HPDE6-E6E7 (cell line): ENCODE measurements at regions not wholly inside any gene's neighbourhood (a gene's known extent, or its start where the extent isn't known, plus 50 kb on each side); places are given as distances from the start of the nearest gene placed in this dataset.
"Not testable (repeated sequence)": the region's sequence is repeated elsewhere in the genome, so short reads cannot be mapped to it uniquely, and the experiment has no call there.

Experiments used
- DNase-seq: peaks from one replicate; pipeline ENCODE4 v3.0.0; 2011; ENCODE audit warnings: missing footprints; ENCODE audit errors: extremely low spot score

DNA sequence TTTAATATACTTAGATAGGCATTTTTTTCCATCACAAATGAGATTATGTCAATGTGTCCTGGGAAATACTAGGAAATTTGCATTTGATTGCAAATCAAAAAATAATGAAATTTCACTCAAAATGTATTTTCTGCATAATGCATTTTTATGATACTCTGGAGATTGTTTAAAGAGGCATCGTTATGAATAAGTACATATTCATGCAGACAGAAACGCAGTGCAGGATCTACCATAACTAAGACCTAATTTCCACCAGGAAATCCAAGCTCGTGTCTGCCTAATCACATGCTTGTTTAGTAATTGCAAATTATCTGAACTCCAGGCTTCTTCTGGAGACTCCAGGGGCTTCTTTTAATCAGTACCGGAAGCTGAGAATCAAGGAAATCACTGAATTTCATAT, 163.5 kb upstream of the MXRA5 start:
- DNase-seq: no peak

DNA sequence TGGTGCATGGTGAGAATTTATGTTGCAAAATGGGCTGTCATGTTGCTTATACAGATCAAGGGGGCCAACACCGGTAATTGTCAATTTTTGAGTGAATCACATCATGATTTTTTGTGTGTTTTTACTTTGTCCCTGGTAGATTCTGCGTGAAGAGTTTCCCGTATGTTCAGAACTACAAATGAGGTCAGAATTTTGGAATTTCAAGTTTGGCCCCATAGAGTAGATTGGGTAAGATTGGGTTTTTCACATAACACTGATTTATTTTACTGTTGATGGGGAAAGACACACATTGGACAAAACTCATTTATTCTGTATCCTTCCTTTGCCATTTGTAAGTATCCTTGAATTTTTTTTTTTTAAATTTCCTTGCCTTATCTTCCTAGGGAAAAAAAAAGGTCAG, 158.5 kb upstream of the MXRA5 start:
- DNase-seq: no peak

DNA sequence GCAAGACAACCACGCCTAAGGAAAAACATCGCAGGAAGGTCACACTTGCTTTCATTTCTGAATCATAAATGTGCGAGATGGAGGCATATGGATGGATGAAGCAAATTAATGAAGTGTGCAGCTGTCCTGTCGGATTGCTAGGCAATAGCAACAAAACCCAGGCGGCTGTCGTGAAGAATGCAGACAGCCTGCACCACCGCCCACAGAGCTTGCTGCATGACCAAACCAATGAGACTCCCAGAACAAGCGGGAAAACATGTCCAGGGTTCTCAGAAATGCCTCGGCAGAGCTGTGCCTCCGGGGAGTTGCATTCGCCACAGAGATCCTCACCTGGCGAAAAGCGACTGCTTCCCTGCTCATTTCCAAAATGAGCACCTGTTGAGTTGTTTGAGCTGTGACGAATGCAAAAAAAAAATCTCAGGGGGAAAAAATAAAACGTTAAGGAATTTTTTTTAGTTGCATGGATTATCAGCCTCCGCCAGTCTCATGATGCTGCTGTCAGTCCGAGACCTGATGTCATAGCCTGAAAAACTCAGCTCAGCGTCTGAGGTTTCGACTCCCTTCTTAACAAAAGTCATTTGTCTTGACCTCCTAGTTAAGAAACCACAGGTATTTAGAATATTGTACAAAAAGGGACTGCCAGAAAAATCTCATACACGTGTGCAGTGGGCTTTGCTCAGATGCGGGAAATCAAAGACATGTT, 155.5 kb upstream of the MXRA5 start:
- no peak for DNase-seq

DNA sequence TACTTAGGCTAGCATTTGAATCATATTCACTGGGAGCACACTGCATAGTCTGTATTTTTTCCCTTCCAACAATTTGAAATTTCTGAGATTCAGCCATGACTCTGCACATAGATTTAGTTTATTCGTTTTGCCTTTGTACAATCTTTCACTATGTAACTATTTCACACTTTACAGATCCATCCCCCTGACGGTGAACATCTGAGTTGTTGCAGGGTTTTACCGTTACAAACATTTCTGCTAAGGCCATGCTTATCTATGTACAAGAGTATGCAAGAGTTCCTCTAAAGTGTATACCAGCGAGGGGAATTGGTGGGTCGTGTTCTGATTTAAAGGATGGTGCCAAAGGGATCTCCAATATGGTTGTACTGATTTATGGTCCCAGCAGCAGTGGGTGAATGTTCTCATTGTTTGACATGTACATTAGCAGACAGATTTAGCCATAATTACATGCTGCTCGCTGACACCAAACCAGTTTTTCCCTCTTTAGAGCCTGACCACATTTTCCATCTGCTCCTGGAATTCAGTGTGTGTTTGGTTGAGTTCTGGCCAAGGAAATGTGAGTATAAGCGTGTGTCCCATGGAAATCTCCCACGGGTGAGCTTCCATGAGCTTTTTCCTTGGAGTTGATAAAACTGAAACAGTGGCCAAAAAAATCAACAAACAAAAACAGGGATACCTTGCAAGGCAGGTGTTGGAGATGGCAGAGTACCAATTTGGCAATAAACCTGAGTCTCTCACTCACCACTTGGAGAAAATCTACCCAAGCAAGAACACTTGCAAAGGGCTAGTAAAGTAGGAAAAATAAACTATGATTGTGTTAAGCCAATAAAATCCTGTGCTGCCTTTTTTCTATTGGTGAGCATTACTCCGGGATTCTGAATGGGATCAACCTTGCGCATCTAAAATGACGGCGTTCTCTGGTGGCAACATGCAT, 149.7 kb upstream of the MXRA5 start:
- not testable (repeated sequence) for DNase-seq

DNA sequence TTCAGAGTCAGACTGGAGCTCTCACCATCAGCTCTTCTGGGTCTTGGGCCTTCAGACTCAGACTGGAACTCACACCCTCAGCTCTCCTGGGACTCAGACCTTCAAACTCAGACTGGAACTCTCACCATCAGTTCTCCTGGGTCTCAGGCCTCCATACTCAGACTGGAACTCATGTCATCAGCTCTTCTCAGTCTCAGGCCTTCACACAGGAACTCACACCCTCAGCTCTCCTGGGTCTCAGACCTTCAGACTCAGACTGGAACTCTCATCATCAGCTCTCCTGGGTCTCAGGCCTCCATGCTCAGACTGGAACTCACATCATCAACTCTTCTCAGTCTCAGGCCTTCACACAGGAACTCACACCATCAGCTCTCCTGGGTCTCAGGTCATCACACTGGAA, 147.2 kb upstream of the MXRA5 start:
- no peak for DNase-seq

DNA sequence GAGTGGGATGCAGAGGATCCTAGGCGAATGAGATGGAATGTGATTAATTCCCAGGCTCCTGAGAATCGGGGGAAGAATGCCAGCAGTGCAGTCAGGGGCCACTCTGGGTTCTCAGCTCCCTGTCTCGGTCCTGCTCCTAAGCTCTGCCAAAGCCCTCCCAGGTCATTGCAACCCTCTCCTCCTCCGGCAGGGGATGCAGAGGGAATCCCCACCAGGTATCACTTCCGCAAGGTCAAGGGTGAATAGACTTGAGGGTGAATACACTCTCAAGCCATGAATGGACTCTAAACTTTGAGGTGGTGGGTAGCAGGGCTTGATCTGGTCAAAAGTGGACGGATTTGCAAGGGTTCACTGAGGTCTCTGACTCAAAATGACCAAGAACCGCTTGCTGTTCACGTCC, 139.3 kb upstream of the MXRA5 start:
- no peak for DNase-seq

DNA sequence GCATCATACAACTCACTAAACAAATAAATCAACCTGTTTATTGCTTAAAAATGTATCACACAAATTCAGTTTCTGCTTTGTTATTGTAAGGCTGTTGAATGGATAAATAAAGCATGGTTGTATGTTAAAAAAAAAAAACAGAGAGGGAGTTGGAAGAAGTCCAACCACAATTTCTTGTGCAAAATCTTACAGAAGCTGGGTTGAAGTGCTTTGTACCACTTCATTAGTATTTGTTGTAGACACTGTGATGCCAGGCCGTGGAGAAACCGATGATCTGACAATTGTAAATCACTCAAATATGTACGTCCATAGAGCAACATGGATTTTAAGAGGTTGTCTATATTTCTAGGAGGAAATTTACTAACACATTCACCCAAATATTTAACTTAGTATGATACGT, 132.6 kb upstream of the MXRA5 start:
- no peak for DNase-seq

DNA sequence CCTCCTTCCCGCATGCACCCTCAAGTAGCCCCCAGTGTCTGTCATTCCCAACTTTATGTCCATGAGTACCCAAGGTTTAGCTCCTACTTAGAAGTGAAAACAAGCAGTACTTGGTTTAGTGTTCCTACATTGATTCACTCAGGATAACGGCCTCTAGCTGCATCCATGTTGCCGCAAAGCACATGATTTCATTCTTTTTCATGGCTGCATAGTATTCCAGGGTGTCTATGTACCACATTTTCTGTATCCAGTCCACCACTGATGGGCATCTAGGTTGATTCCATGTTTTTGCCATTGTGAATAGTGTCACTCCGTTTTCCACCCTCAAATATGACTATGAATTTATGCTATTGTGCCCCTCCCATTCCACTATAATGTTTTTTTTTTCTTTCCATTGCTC, 130.5 kb upstream of the MXRA5 start:
- DNase-seq: no peak

DNA sequence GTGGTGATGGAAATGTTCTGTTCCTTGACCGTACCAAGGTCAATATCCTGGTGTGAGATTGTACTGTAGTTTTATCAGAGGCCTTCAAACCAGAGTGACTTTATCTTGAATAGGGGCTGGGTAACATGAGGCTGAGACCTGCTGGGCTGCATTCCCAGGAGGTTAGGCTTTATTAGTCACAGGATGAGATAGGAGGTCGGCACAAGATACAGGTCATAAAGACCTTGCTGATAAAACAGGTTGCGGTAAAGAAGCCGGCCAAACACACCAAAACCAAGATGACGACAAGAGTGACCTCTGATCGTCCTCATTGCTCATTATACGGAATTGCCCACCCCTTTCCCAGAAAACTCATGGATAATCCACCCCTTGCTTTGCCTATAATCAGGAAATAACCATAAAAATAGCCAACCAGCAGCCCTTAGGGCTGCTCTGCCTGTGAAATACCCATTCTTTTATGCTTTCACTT, 123.8 kb upstream of the MXRA5 start:
- DNase-seq: not testable (repeated sequence)

DNA sequence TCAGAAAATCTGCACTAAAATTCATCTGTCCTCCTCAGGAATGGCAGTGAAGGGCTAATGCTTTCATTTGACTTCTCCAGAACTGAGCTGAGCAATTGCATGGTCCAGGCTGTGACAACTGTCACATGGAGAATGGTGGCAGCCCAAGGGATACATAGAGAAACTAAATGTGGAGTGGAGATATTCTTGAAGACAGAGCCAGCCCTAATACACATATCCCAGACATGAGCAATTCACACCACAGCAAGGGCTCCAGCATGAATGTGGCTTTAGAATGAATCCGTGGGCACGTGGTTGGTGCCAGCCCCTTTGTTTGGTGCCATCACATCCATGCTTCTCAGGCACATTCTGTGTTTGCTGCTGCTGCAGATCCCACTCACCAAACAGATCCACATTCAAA, 121.6 kb upstream of the MXRA5 start:
- no peak for DNase-seq

DNA sequence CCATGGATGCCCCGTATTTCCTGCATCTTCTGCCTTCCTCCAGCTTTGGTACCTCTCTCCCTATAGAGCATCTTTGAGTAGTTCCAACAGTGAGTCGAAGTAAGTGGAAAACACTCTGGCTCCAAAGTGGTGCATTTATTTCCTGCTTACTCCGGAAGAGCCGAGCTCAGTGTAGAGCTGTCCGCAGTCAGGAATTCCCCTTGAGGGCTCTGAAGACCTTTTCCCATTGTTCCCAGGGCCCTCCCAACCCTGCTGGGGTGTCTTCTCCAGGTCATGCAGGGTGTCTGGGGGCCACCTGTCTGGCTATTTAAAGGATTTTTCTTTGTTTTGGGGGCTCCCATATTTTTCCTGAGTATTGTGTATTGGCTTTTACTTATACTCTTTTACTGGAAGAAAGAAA, 118.6 kb upstream of the MXRA5 start:
- no peak for DNase-seq

DNA sequence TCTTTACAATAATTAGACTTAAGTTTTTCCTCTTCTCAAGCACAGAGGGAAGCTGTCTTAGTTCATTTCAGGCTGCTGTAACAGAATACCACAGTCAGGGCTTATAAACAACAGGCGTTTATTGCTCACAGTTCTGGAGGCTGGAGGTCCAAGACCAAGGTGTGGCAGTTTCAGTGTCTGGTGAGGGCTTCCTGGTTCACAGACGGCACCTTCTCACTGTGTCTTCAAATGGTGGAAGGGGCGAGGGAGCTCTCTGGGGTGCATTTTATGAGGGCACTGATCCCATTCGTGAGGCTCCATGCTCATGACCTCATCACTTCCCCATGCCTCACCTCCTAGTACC, 115.7 kb upstream of the MXRA5 start:
- DNase-seq: no peak

DNA sequence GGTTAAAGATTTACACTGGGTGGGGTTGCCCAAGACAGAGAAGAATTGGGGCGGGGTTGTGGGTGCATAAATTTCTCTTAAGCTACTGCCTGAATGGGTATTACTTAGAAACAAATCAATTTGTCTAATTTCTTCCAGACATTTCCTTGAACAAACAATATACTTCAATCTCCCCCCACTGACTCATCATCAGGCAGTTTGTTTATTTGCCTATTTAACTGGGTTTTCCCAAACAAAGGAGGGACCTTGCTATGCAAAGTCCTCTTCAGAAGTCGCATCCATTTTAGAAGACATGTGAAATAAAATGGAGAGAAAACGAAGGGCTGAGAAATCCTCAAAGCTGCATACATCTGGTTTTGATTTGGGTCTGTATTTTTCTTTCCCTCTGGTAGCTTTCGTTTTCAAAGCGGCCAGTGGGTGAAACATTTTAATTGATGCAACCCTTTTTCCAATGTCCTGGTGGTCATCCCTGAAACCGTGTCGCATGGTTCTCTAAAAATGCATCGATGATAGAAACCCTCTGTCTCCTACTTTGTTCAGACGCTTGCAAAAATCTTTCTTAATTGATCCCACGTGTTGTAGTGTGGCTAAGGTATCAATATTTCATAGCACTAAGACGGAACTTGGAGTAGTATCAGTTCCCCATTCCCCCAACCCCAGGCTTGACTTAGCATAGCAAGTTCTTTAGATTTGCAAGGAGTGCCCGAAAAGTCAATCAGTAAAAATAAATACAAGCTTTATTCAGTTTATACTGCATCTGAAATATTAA, 115.1 kb upstream of the MXRA5 start:
- no peak for DNase-seq

DNA sequence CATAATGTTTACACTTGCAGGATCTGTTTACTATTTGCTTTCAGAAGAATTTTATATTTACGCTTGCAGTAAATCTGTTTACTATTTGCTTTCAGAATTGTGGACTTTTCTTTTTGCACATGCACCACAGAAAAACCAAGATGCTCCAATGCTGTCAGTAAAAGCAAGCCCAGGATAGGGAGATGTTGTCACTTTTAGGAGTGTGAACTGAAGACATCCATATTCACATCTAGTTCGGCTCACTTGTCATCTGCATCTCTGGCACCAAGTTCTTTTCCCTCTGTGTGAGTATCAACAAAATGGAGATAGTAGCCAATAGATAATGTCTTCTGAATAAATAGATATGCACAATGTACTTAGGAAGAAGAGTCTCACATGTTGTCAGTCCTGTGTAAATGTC, 109.3 kb upstream of the MXRA5 start:
- no peak for DNase-seq

DNA sequence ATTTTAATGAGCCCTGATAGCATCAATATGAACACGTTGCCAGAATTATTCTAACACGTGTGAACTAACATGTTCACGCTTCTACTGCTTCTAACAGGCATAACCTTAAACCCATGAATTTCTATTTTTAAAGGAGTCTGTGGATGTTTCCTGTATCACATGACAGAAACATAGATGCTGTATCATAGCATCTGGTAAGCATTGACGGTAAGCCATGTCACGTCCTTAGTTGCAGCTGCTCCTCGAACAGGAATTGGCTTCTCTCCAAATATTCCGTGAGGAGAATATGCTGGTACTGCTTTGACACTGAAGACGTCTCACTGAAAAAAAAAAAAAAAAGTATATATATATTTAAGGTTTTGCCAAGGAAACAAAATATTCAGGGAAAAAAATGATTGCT, 105.1 kb upstream of the MXRA5 start:
- DNase-seq: no peak

DNA sequence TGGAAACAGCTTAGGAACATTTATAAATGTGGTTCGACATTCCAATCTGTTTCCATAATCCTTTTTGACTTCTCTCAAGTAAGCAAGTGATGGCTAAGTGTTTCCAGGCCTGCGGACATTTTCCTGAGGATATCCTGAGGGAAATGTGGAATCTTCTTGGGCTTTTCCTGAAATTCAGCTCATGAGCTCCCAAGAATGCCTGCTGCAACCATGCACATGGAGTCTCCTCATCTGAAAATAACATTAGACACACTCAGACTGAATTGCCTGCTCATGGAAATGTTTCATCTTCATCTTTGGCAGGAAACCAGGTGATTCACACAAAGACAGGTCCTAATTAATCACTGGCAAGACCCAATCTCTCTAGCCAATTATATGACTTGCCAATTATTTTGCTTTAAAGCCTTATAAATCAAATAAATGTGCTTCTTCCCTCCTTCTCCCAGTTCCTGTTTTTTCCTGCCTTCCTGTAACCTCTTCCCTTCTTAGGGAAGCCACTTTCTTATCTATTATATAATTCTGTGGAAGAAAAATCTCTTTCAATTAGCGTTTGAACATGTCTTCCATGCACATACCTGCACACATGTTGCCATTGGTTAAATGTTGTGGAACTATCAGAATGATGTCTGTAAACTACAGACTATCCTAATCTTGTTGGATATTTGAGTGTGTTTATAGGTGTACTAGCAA, 104.6 kb upstream of the MXRA5 start:
- DNase-seq: no peak

DNA sequence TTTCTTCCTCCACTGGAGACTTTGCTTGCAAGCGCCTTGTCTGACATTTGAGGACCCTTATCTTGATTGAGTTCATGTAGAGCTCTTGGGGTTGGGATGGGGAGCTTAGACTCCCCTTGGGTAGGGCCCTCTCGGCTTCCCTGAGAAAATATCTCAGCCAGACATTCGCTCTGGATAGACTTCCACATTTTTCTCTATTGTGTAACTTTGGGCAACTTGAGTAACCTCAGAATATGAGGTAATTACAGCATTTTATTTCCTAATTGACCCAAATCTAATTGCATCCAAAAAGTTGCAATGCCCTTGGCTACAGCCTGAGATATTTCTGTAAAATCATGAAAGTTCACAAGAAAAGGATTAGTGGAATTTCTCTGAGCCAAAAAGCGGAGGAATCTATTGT, 102.8 kb upstream of the MXRA5 start:
- no peak for DNase-seq

DNA sequence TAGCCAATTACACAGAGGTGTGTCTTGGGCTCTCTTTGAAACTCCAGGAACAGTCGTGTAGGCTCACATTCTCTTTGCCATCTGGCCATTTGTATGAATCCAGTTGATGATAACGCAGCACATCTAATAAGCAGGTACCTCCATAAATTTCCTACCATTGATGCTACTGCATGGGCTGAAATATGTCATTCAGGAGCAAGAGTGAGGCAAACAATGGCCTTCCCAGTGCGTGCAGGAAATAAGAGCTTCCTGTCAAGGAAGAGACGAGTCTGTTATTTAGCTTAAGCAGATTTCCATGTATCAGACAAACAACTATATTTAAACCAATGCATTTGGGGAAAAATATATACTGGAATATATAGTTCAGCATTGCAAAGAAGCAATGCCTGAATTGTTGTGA, 102.1 kb upstream of the MXRA5 start:
- DNase-seq: no peak

DNA sequence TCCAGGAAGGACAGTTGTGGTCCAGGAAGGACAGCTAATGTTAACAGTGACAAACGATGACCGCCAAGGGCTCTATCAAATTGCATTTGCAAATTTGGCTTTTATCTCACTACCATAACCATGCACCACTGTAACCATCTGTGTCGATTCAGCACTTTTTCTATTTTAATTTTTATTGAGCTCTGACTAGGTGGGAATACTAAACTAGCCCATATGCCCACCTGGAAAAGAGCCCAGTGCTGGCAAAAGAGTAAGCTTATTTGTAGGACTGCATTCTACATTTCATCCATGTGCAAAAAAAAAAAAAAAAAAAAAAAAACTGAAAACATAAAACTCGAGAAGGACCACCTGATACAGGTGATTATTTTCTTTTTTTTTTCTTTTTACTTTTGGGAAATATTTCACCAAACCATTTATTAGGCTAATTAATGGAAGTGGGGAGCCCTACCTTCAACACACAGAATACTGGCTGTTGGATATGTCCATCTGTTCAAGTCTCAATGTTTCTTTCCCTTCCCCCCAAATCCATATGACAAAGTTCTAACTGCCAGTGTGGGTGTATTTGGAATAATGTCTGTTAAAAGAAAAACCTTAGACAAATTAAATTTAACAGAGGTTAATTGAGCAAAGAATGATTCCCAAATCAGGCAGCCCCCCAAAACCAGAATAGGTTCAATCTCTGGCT, 99.5 kb upstream of the MXRA5 start:
- no peak for DNase-seq

DNA sequence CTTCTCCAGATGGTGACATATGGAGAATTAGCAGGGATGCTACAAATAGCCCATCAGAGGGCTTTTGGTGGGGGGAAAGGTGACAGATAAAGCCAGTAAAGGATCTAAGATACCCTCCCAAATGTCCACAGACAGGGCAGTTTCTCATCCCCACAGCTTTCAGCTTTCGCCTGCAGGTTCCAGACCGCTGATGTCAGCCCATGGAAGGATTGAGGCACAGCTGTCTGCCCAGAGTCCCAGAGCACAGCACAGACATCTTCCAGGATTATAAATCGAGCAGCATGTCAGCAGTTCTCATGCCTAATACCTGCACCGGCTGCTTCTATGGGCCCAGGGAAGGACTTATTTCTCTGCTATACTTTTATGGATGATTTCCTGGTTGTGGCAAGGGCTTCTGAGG, 96.7 kb upstream of the MXRA5 start:
- no peak for DNase-seq

DNA sequence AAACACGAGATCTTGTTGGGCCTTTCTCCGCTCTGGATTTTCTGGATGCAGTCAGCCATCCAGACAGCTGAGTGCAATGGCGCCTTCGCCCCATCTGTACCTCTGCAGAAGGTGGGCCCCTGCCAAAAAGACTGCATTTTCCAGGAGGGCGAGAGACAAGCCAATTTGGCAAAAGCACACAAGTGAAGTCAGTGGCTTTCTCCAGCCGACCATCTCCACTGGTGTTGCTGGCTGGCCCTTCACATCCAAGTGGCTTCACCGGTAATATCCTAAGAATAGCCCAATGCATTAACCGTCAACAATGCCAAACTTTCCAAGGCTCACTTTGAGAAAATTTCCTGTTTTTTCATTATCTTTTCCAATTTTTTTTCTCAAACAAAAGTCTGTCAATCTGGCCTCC, 96.2 kb upstream of the MXRA5 start:
- DNase-seq: no peak
